ENCODE measurements at regions not wholly inside any gene's neighbourhood (a gene's known extent, or its start where the extent isn't known, plus 50 kb on each side); places are given as distances from the start of the nearest gene placed in this dataset.
A peak's percentile ranks its signal among the peaks of the same experiment; 100 is the strongest.

DNA sequence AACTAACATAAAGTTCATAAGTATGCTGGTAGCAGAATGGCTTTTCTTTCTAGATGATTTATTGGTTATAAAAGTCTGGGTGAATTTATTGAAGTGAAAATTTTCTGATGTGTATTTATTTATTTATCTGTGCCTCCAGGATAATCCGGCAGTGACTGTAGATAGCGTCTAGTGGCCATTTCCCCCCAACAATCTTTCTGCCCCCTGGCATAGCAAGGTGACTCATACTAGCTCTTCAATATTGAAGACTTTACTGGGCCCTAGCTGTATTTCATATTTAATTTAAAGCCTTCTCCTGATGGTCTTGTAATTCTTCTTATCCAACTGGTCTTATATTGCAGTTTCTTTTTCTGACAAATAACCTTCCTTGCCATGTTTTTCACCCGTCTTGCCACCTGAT, 154.1 kb upstream of the SGK1 start:
- no peaks in the 10 kb centered on the region for H3K27me3 ChIP-seq
- H3K27ac ChIP-seq, result no peak overlapping the region
- intact Hi-C loops (cut with DNase I), result no loop called here
- no peaks in the 10 kb centered on the region for H3K9me3 ChIP-seq
- 74% methylated on average over 3 of the region's 3 CpGs for WGBS, 2 donors
- DNase-seq (no peak), ATAC-seq (no peak), FAIRE-seq (no peak)
- no peak overlapping the region for H3K4me3 ChIP-seq
- TF ChIP-seq, protein P1, sequence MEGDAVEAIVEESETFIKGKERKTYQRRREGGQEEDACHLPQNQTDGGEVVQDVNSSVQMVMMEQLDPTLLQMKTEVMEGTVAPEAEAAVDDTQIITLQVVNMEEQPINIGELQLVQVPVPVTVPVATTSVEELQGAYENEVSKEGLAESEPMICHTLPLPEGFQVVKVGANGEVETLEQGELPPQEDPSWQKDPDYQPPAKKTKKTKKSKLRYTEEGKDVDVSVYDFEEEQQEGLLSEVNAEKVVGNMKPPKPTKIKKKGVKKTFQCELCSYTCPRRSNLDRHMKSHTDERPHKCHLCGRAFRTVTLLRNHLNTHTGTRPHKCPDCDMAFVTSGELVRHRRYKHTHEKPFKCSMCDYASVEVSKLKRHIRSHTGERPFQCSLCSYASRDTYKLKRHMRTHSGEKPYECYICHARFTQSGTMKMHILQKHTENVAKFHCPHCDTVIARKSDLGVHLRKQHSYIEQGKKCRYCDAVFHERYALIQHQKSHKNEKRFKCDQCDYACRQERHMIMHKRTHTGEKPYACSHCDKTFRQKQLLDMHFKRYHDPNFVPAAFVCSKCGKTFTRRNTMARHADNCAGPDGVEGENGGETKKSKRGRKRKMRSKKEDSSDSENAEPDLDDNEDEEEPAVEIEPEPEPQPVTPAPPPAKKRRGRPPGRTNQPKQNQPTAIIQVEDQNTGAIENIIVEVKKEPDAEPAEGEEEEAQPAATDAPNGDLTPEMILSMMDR (IDR thresholded peaks at IDR 0.05), result no peak
- peaks cover 24 to 28% (median 28%) of the 10 kb centered on the region in 3 donors for H3K4me1 ChIP-seq
- H3K36me3 ChIP-seq, result no peaks in the 10 kb centered on the region

- DNase-seq (no peak), ATAC-seq (no peak), FAIRE-seq (no peak)
- peaks cover 37 to 40% (median 39%) of the 10 kb centered on the region in 3 donors for H3K4me1 ChIP-seq
- H3K27me3 ChIP-seq, result no peaks in the 10 kb centered on the region
- no peaks in the 10 kb centered on the region for H3K9me3 ChIP-seq
- intact Hi-C loops (cut with DNase I), result no loop called here
- TF ChIP-seq, protein P1 (IDR thresholded peaks at IDR 0.05), result no peak
- no peak overlapping the region for H3K27ac ChIP-seq
- no peak overlapping the region for H3K4me3 ChIP-seq
- WGBS, 2 donors, result 94 to 96% methylated on average over 3 of the region's 3 CpGs
- no peaks in the 10 kb centered on the region for H3K36me3 ChIP-seq
Observed at GRCh38 chr6:134470457-134470975, 152.6 kb upstream of the SGK1 start.

GRCh38 chr6:134469702-134470456, 152.0 kb upstream of the SGK1 start:
- Histone ChIP-seq H3K4me1 (peaks cover 37 to 40% (median 40%) of the 10 kb centered on the region in 3 donors), H3K36me3 (no peaks in the 10 kb centered on the region), H3K4me3 (no peak overlapping the region), H3K27me3 (no peaks in the 10 kb centered on the region), H3K9me3 (no peaks in the 10 kb centered on the region), H3K27ac (peak overlapping the region in 1 of 4 donors; percentile 33)
- no peak for ATAC-seq
- FAIRE-seq, result no peak
- intact Hi-C loops (cut with DNase I), result loop anchor here in 1 of 3 donors (10.0 kb wide), 1 partner anchor 295 kb away; no protein-coding TSS in a partner anchor
- TF ChIP-seq, protein P1 (IDR thresholded peaks at IDR 0.05), result no peak
- DNase-seq, result no peak
- 70 to 73% methylated on average over 8 of the region's 8 CpGs for WGBS, 2 donors

DNA sequence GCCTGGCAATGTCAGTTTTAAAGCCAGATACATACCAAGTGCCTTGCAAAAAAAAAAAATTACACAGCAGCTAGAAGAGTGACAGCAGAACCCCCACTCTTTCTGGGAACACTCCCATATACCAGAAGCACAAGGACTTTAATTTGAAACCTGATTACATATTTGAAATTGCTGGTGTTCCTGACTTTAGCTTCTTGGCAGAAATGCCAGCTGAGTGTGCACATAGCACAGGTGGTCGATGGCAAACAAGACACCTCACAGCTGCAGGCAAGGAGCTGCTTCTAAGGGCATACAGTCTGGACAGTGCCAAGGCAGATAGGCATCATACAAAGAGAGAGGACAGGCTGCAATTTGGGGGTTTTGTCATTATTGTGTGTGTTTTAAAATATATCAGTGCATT, 150.7 kb upstream of the SGK1 start:
- Histone ChIP-seq H3K4me1 (peaks cover 37 to 41% (median 40%) of the 10 kb centered on the region in 3 donors), H3K9me3 (no peaks in the 10 kb centered on the region), H3K4me3 (no peak overlapping the region), H3K36me3 (no peaks in the 10 kb centered on the region), H3K27ac (peak overlapping the region in 3 of 4 donors; percentile 33 to 39 (median 33)), H3K27me3 (no peaks in the 10 kb centered on the region)
- WGBS, 2 donors, result 11 to 17% methylated on average over 1 of the region's 1 CpG
- peak; percentile 35 to 78 (median 71) for ATAC-seq
- TF ChIP-seq, protein P1 (IDR thresholded peaks at IDR 0.05), result no peak
- DNase-seq, result peak in 3 of 6 donors; percentile 24 to 55 (median 33)
- intact Hi-C loops (cut with DNase I), result loop anchor here in 1 of 3 donors (10.0 kb wide), 1 partner anchor 294 kb away; no protein-coding TSS in a partner anchor
- no peak for FAIRE-seq

- DNase-seq (no peak), FAIRE-seq (no peak), ATAC-seq (peak in 1 of 4 donors; percentile 4)
- TF ChIP-seq, protein P1 (IDR thresholded peaks at IDR 0.05), result no peak
- intact Hi-C loops (cut with DNase I), result loop anchor here in 1 of 3 donors (10.0 kb wide), 1 partner anchor 293 kb away; no protein-coding TSS in a partner anchor
- Histone ChIP-seq H3K4me1 (peaks cover 32 to 41% (median 37%) of the 10 kb centered on the region in 3 donors), H3K9me3 (no peaks in the 10 kb centered on the region), H3K4me3 (no peak overlapping the region), H3K36me3 (no peaks in the 10 kb centered on the region), H3K27ac (peak overlapping the region in 2 of 4 donors; percentile 33), H3K27me3 (no peaks in the 10 kb centered on the region)
- WGBS, 2 donors, result 36 to 41% methylated on average over 1 of the region's 1 CpG
Observed at GRCh38 chr6:134467620-134468019, 149.7 kb upstream of the SGK1 start.
